ENCODE measurements at regions not wholly inside any gene's neighbourhood (a gene's known extent, or its start where the extent isn't known, plus 50 kb on each side); places are given as distances from the start of the nearest gene placed in this dataset.

DNA sequence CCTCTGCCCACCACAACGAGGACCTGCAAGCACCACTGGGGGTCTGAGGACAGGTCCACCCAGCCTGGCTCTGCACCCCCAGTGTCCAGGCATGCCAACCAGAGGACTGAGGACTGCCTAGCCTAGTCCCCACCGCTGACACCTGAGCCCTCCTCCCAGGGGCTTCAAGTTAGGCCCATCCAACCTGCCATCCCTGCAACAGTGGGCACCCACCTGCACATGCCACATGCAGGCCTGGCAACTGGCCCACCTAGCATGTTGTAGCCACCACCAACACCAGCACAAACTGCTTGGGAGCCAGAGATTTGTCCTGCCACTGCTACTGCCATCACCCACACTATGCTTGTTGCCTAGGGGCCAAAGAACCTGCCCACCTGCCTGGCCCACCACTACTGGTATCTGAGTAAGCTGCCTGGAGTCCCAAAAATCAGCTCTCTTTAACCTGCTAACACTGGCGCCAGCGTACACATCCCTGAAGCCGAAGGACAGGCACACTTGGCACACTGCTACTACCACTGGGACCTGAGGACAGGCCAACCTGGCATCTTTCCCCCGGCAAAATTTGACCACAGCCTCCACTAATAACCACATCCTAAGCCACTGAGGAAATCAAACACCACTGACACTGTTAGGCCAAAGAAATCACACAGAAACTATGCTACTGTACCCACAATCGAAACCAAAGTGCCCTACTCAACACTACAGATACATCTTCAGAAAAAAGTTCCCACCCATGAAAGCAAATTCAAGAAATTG, 61.5 kb downstream of the PSMG1 start (continued):
- TF ChIP-seq MAFK (IDR thresholded peaks at IDR 0.05; ENCODE audit: low read depth, low read length) (no peak), MXI1 (IDR thresholded peaks at IDR 0.05; ENCODE audit: borderline replicate concordance, low read depth, low read length) (no peak)

DNA sequence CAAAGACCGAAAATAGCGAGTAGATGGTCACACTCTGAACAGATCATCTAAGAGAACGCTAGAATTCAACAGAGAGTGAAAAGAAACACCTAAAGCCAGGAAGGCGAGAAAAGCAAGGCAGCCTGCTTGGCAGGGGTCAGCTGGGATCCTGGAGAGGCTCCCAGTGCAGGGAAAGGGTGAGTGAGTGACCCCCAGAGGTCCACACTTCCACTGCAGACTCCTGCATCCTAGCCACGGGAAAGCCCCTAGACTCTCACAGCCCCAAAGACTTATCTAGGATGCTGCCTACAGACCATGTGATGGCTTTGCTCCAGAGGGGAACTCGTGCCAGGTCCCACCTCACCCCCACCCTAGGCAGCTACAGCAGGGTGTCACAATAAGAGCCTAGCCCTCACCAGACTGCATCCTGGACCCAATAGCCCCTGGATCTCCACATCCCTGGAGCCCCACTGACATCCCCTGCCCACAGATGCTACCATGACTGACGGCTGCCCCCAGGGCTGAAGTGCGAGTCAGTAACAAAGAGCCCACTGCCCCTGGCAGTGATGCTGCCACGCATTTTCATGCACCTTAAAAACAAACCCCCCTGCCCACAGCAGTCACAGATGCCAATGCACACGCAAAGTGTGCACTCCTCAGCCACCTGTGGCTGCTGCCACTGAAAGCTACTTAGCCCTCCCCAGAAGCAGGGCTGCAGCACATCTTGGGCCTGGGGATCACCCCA, 62.2 kb downstream of the PSMG1 start:
- peaks cover 7% of the 10 kb centered on the region for H3K9me1 ChIP-seq (ENCODE audit: insufficient read depth, low read length)
- no peak overlapping the region for H3K18ac ChIP-seq (ENCODE audit: low read depth, low read length)
- no peak overlapping the region for H3K27ac ChIP-seq (ENCODE audit: insufficient read depth, low read length)
- no peaks in the 10 kb centered on the region for H3K79me1 ChIP-seq (ENCODE audit: low read depth in 1 of 2, low read length in 2 of 2)
- H3K4me2 ChIP-seq (ENCODE audit: low read depth, low read length) = no peak overlapping the region
- H4K8ac ChIP-seq (ENCODE audit: low read depth in 2 of 2, low read length in 2 of 2) = no peak overlapping the region
- ATAC-seq (ENCODE audit: low read depth) (no peak; the same call in 1 of the 2 replicates), DNase-seq (no peak)
- ChIA-PET POLR2A (ENCODE audit: unreplicated experiment) (no interaction called here), CTCF (no interaction called here)
- peak overlapping the region; percentile 5; the same call in 1 of the 2 replicates for H4K91ac ChIP-seq (ENCODE audit: insufficient read depth, low read depth, low read length)
- H4K20me1 ChIP-seq (ENCODE audit: insufficient read depth, low read length) = no peaks in the 10 kb centered on the region
- BruUV-seq (replicated peaks) = no TSS peak
- H3K56ac ChIP-seq (ENCODE audit: extremely low read depth, insufficient read depth, low read length) = no peak overlapping the region
- H2BK20ac ChIP-seq (ENCODE audit: low read depth, low read length) = peak overlapping the region; percentile 24; the same call in 1 of the 2 replicates
- no peaks in the 10 kb centered on the region for H3K9me3 ChIP-seq (ENCODE audit: control insufficient read depth, insufficient read depth, low read length)
- no peak overlapping the region; the same call in 1 of the 2 replicates for H4K5ac ChIP-seq (ENCODE audit: low read depth, low read length)
- H3K4ac ChIP-seq (ENCODE audit: low read depth, low read length) = no peak overlapping the region
- peaks cover 4% of the 10 kb centered on the region; the same call in 1 of the 2 replicates for H3K4me1 ChIP-seq (ENCODE audit: control insufficient read depth, insufficient read depth, low read length)
- H2AK9ac ChIP-seq (replicated peaks; ENCODE audit: low read depth, low read length, poor library complexity) = no peak overlapping the region
- H2AK5ac ChIP-seq (ENCODE audit: low read depth, low read length) = peak overlapping the region; percentile 53; the same call in 1 of the 2 replicates
- intact Hi-C loops (cut with micrococcal nuclease) (no loop called here), dilution Hi-C loops (cut with HindIII; ENCODE audit: low sequenced_read_pairs, unreplicated experiment) (no loop called here), in situ Hi-C loops (cut with MboI; ENCODE audit: low sequenced_read_pairs) (loop anchor here (10.0 kb wide), 1 partner anchor 386 kb away; no protein-coding TSS in a partner anchor)
- no peak overlapping the region for H2BK15ac ChIP-seq (ENCODE audit: low read depth, low read length)
- 0 out of 2 replicates have a peak overlapping the region, but pooled peaks have one; percentile 13 for H2BK120ac ChIP-seq (ENCODE audit: low read depth, low read length)
- no peaks in the 10 kb centered on the region for H3K27me3 ChIP-seq (ENCODE audit: control insufficient read depth, insufficient read depth, low read length)
- peak overlapping the region; percentile 21 for H2AFZ ChIP-seq (replicated peaks; ENCODE audit: low read length, poor library complexity)
- no peaks in the 10 kb centered on the region for H3K36me3 ChIP-seq (ENCODE audit: control insufficient read depth, insufficient read depth, low read length)
- TF ChIP-seq MAZ (IDR thresholded peaks at IDR 0.05; ENCODE audit: borderline replicate concordance, low read depth, low read length) (no peak), RFX5 (IDR thresholded peaks at IDR 0.05; ENCODE audit: low read depth, low read length) (no peak), POLR2A (IDR thresholded peaks at IDR 0.05; ENCODE audit: low read depth, low read length) (no peak)
- WGBS, 2 experiments (ENCODE audit: extremely low coverage in 2 of 2, insufficient read length in 1 of 2) = 85% methylated on average over 4 of the region's 10 CpGs; no CpG with 5 or more reads in 1 of the 2 experiments
- H3K14ac ChIP-seq (replicated peaks; ENCODE audit: low read depth, low read length) = no peak overlapping the region
- no peak overlapping the region for H3K4me3 ChIP-seq (ENCODE audit: insufficient read depth, low read depth, low read length)
- H3K23ac ChIP-seq (ENCODE audit: low read depth, low read length) = no peak overlapping the region
- H3K9ac ChIP-seq (ENCODE audit: low read depth, low read length) = no peak overlapping the region
- no peak overlapping the region for H2BK5ac ChIP-seq (ENCODE audit: low read depth, low read length, poor library complexity, severe bottlenecking)
